ENCODE measurements at regions not wholly inside any gene's neighbourhood (a gene's known extent, or its start where the extent isn't known, plus 50 kb on each side); places are given as distances from the start of the nearest gene placed in this dataset.

GRCh38 chr21:15289246-15289645 lies 224.4 kb upstream of the NRIP1 start:
- ChIA-PET POLR2A (no interaction called here), CTCF (interaction anchor here (0.7 kb wide), 1 partner anchor 12 kb away, joined by 3 read pairs; no protein-coding TSS in a partner anchor)
- no peak for TF ChIP-seq CTCF (IDR thresholded peaks at IDR 0.05; ENCODE audit: unreplicated experiment)
- H3K27ac Mint-ChIP-seq (ENCODE audit: low read depth, unreplicated experiment), result no peak overlapping the region
- intact Hi-C loops (cut with micrococcal nuclease), result loop anchor here (10.0 kb wide), 1 partner anchor 224 kb away; the partner anchor contains the start of gene NRIP1
- H3K4me3 Mint-ChIP-seq (ENCODE audit: unreplicated experiment), result no peak overlapping the region
- H3K27me3 Mint-ChIP-seq (ENCODE audit: insufficient read depth, unreplicated experiment), result no peaks in the 10 kb centered on the region
- peaks cover 30% of the 10 kb centered on the region for H3K4me1 Mint-ChIP-seq (ENCODE audit: insufficient read depth, unreplicated experiment)
- H3K9me3 Mint-ChIP-seq (ENCODE audit: unreplicated experiment), result no peaks in the 10 kb centered on the region
- BruUV-seq (replicated peaks), result no TSS peak
- no peak for DNase-seq (ENCODE audit: unreplicated experiment)
- H3K36me3 Mint-ChIP-seq (ENCODE audit: insufficient read depth, unreplicated experiment), result peaks cover 8% of the 10 kb centered on the region

GRCh38 chr21:15289896-15290841 lies 225.4 kb upstream of the NRIP1 start:
- BruUV-seq (replicated peaks), result no TSS peak
- ChIA-PET POLR2A (interaction anchor here (1.6 kb wide), 1 partner anchor 67 kb away, joined by 5 read pairs; no protein-coding TSS in a partner anchor), CTCF (interaction anchor here (0.7 kb wide), 1 partner anchor 11 kb away, joined by 3 read pairs; no protein-coding TSS in a partner anchor)
- H3K4me1 Mint-ChIP-seq (ENCODE audit: insufficient read depth, unreplicated experiment), result peaks cover 30% of the 10 kb centered on the region
- H3K27me3 Mint-ChIP-seq (ENCODE audit: insufficient read depth, unreplicated experiment), result no peaks in the 10 kb centered on the region
- no peak for DNase-seq (ENCODE audit: unreplicated experiment)
- H3K9me3 Mint-ChIP-seq (ENCODE audit: unreplicated experiment), result no peaks in the 10 kb centered on the region
- H3K27ac Mint-ChIP-seq (ENCODE audit: low read depth, unreplicated experiment), result no peak overlapping the region
- H3K36me3 Mint-ChIP-seq (ENCODE audit: insufficient read depth, unreplicated experiment), result peaks cover 8% of the 10 kb centered on the region
- intact Hi-C loops (cut with micrococcal nuclease), result loop anchor here (5.0 to 10.0 kb wide), 2 partner anchors 68 to 225 kb away; partner anchors contain the start of gene NRIP1
- no peak overlapping the region for H3K4me3 Mint-ChIP-seq (ENCODE audit: unreplicated experiment)
- no peak for TF ChIP-seq CTCF (IDR thresholded peaks at IDR 0.05; ENCODE audit: unreplicated experiment)

GRCh38 chr21:15291621-15292266 lies 226.9 kb upstream of the NRIP1 start:
- peaks cover 8% of the 10 kb centered on the region for H3K36me3 Mint-ChIP-seq (ENCODE audit: insufficient read depth, unreplicated experiment)
- no peak for DNase-seq (ENCODE audit: unreplicated experiment)
- H3K27me3 Mint-ChIP-seq (ENCODE audit: insufficient read depth, unreplicated experiment), result no peaks in the 10 kb centered on the region
- no peaks in the 10 kb centered on the region for H3K9me3 Mint-ChIP-seq (ENCODE audit: unreplicated experiment)
- intact Hi-C loops (cut with micrococcal nuclease), result loop anchor here (5.0 kb wide), 1 partner anchor 69 kb away; no protein-coding TSS in a partner anchor
- peak overlapping the region; percentile 60 for H3K27ac Mint-ChIP-seq (ENCODE audit: low read depth, unreplicated experiment)
- ChIA-PET CTCF (interaction anchor here (0.7 kb wide), 1 partner anchor 269 kb away, joined by 3 read pairs; no protein-coding TSS in a partner anchor), POLR2A (interaction anchor here (1.6 kb wide), 1 partner anchor 68 kb away, joined by 5 read pairs; no protein-coding TSS in a partner anchor)
- no TSS peak for BruUV-seq (replicated peaks)
- no peak overlapping the region for H3K4me3 Mint-ChIP-seq (ENCODE audit: unreplicated experiment)
- peaks cover 30% of the 10 kb centered on the region for H3K4me1 Mint-ChIP-seq (ENCODE audit: insufficient read depth, unreplicated experiment)
- no peak for TF ChIP-seq CTCF (IDR thresholded peaks at IDR 0.05; ENCODE audit: unreplicated experiment)

- no peaks in the 10 kb centered on the region for H3K36me3 Mint-ChIP-seq (ENCODE audit: insufficient read depth, unreplicated experiment)
- H3K9me3 Mint-ChIP-seq (ENCODE audit: unreplicated experiment), result no peaks in the 10 kb centered on the region
- no peaks in the 10 kb centered on the region for H3K27me3 Mint-ChIP-seq (ENCODE audit: insufficient read depth, unreplicated experiment)
- peak; percentile 61 for DNase-seq (ENCODE audit: unreplicated experiment)
- H3K4me1 Mint-ChIP-seq (ENCODE audit: insufficient read depth, unreplicated experiment), result peaks cover 30% of the 10 kb centered on the region
- no peak overlapping the region for H3K27ac Mint-ChIP-seq (ENCODE audit: low read depth, unreplicated experiment)
- ChIA-PET CTCF (no interaction called here), POLR2A (interaction anchor here (0.5 to 2.3 kb wide), 7 partner anchors 11 to 228 kb away, joined by 3 to 8 read pairs (median 4); partner anchors contain the start of gene NRIP1)
- TF ChIP-seq CTCF (IDR thresholded peaks at IDR 0.05; ENCODE audit: unreplicated experiment), result no peak
- BruUV-seq (replicated peaks), result no TSS peak
- intact Hi-C loops (cut with micrococcal nuclease), result loop anchor here (5.0 kb wide), 1 partner anchor 71 kb away; no protein-coding TSS in a partner anchor
- H3K4me3 Mint-ChIP-seq (ENCODE audit: unreplicated experiment), result no peak overlapping the region
These were observed 228.4 kb upstream of the NRIP1 start for GRCh38 chr21:15293240-15293639.

All from MCF 10A (cell line).